Erythroblast (primary cell): ENCODE measurements at regions not wholly inside any gene's neighbourhood (a gene's known extent, or its start where the extent isn't known, plus 50 kb on each side); places are given as distances from the start of the nearest gene placed in this dataset.

ENCODE experiments used
- GATA1 ChIP-seq: IDR thresholded peaks from 2 replicates; pipeline ENCODE4 v1.6.1; 2011; ENCODE audit warnings: low read depth, mild to moderate bottlenecking, control low read depth, low read length, moderate library complexity
- POLR2A ChIP-seq: IDR thresholded peaks from 2 replicates; pipeline ENCODE4 v1.6.1; 2011; ENCODE audit warnings: mild to moderate bottlenecking, low read length

- TF ChIP-seq POLR2A, result no peak
- TF ChIP-seq GATA1, result no peak
Measured at GRCh38 chr18:61612517-61612916, 279.3 kb downstream of the CDH20 start.
